RWPE2 (cell line): ENCODE measurements at regions not wholly inside any gene's neighbourhood (a gene's known extent, or its start where the extent isn't known, plus 50 kb on each side); places are given as distances from the start of the nearest gene placed in this dataset.

Experiments used
- ATAC-seq: fragments of 200-7000 bp; cut with Tn5 transposase; 3 replicates; pipeline ENCODE4 v1.9.1; 2021; ENCODE audit warnings: low read depth
- DNase-seq: peaks from one replicate; pipeline ENCODE4 v3.0.0-alpha.2; 2020; ENCODE audit warnings: low spot score
- H3K27ac ChIP-seq: fragments of 450-650 bp; 2 replicates; pipeline ENCODE4 v1.5.1; 2017; ENCODE audit warnings: mild to moderate bottlenecking; ENCODE audit not compliant: poor library complexity, severe bottlenecking
- H3K27me3 ChIP-seq: fragments of 250-450 bp; sonication (Bioruptor Pico); 2 replicates; pipeline ENCODE4 v1.5.1; 2021; ENCODE audit warnings: mild to moderate bottlenecking, moderate library complexity; ENCODE audit not compliant: insufficient read depth, poor library complexity, severe bottlenecking
- H3K36me3 ChIP-seq: fragments of 250-450 bp; sonication (Bioruptor Pico); 2 replicates; pipeline ENCODE4 v1.5.1; 2020; ENCODE audit warnings: low read depth, mild to moderate bottlenecking, moderate library complexity
- H3K4me1 ChIP-seq: fragments of 250-450 bp; sonication (Bioruptor Pico); 2 replicates; pipeline ENCODE4 v1.5.1; 2021; ENCODE audit warnings: mild to moderate bottlenecking, moderate library complexity; ENCODE audit not compliant: insufficient read depth, poor library complexity, severe bottlenecking
- H3K4me3 ChIP-seq: fragments of 250-450 bp; sonication (Bioruptor Pico); 2 replicates; pipeline ENCODE4 v1.5.1; 2021; ENCODE audit warnings: mild to moderate bottlenecking, moderate library complexity; ENCODE audit not compliant: severe bottlenecking
- H3K9me3 ChIP-seq: fragments of 250-450 bp; sonication (Bioruptor Pico); 2 replicates; pipeline ENCODE4 v1.5.1; 2021; ENCODE audit warnings: mild to moderate bottlenecking, moderate library complexity; ENCODE audit not compliant: severe bottlenecking
- CTCF ChIP-seq: fragments of 450-650 bp; IDR thresholded peaks from one replicate; pipeline ENCODE4 v1.5.1; 2017; ENCODE audit warnings: mild to moderate bottlenecking, moderate library complexity; ENCODE audit not compliant: poor library complexity, severe bottlenecking

GRCh38 chr4:130124066-130124465 lies 1028.1 kb downstream of the C4orf33 start:
- Histone ChIP-seq H3K9me3 (no peaks in the 10 kb centered on the region), H3K27ac (no peak overlapping the region), H3K36me3 (no peaks in the 10 kb centered on the region), H3K4me1 (no peaks in the 10 kb centered on the region), H3K27me3 (no peaks in the 10 kb centered on the region), H3K4me3 (no peak overlapping the region)
- no peak for TF ChIP-seq CTCF
- no peak for DNase-seq
- ATAC-seq, result no peak

GRCh38 chr4:130125467-130125866 lies 1029.5 kb downstream of the C4orf33 start:
- DNase-seq (no peak), ATAC-seq (no peak)
- no peak overlapping the region for H3K4me3 ChIP-seq
- H3K4me1 ChIP-seq, result no peaks in the 10 kb centered on the region
- H3K9me3 ChIP-seq, result no peaks in the 10 kb centered on the region
- no peaks in the 10 kb centered on the region for H3K36me3 ChIP-seq
- H3K27ac ChIP-seq, result no peak overlapping the region
- H3K27me3 ChIP-seq, result no peaks in the 10 kb centered on the region
- TF ChIP-seq CTCF, result no peak

- ATAC-seq (no peak), DNase-seq (no peak)
- Histone ChIP-seq H3K9me3 (no peaks in the 10 kb centered on the region), H3K36me3 (no peaks in the 10 kb centered on the region), H3K4me1 (no peaks in the 10 kb centered on the region), H3K4me3 (no peak overlapping the region), H3K27ac (no peak overlapping the region), H3K27me3 (no peaks in the 10 kb centered on the region)
- no peak for TF ChIP-seq CTCF
Observed at GRCh38 chr4:130127297-130127696, 1031.3 kb downstream of the C4orf33 start.

- TF ChIP-seq CTCF, result no peak
- H3K4me3 ChIP-seq, result no peak overlapping the region
- ATAC-seq (no peak), DNase-seq (no peak)
- H3K27me3 ChIP-seq, result no peaks in the 10 kb centered on the region
- H3K27ac ChIP-seq, result no peak overlapping the region
- H3K9me3 ChIP-seq, result no peaks in the 10 kb centered on the region
- no peaks in the 10 kb centered on the region for H3K4me1 ChIP-seq
- no peaks in the 10 kb centered on the region for H3K36me3 ChIP-seq
Observed at GRCh38 chr4:130131536-130131935, 1035.6 kb downstream of the C4orf33 start.

- TF ChIP-seq CTCF, result no peak
- no peak for DNase-seq
- H3K27ac ChIP-seq, result no peak overlapping the region
- peaks cover 3% of the 10 kb centered on the region for H3K27me3 ChIP-seq
- H3K9me3 ChIP-seq, result no peaks in the 10 kb centered on the region
- H3K36me3 ChIP-seq, result no peaks in the 10 kb centered on the region
- ATAC-seq, result no peak
- no peak overlapping the region for H3K4me3 ChIP-seq
- H3K4me1 ChIP-seq, result no peaks in the 10 kb centered on the region
Observed at GRCh38 chr4:130141651-130142050, 1045.7 kb downstream of the C4orf33 start.
